B cell (primary cell): ENCODE measurements at regions not wholly inside any gene's neighbourhood (a gene's known extent, or its start where the extent isn't known, plus 50 kb on each side); places are given as distances from the start of the nearest gene placed in this dataset.

ENCODE experiments used
- ATAC-seq: fragments of 200-7000 bp; cut with Tn5 transposase; one replicate; pipeline ENCODE4 v1.10.0; 2021; ENCODE audit warnings: low read depth, mild to moderate bottlenecking, moderate number of reproducible peaks, moderate library complexity
- CTCF ChIA-PET: fragments of 350-600 bp; sonication (Branson Sonifier 250); formaldehyde crosslinking; loops from one replicate; lab custom pipeline; 2021; ENCODE audit warnings: antibody characterized with exemption, inconsistent platforms; lab: Charles Lee
- POLR2A ChIA-PET: fragments of 350-600 bp; sonication (Branson Sonifier 250); formaldehyde crosslinking; loops from one replicate; lab custom pipeline; 2021; ENCODE audit warnings: antibody characterized with exemption; lab: Charles Lee
- DNase-seq: peaks from one replicate; pipeline ENCODE4 v3.0.0; 2013
- H2AFZ ChIP-seq: 2 replicates; pipeline ENCODE4 v1.6.1; 2012; ENCODE audit warnings: mild to moderate bottlenecking, low read depth, low read length; ENCODE audit not compliant: insufficient read depth, poor library complexity, severe bottlenecking
- H3K27ac ChIP-seq, 2 donors: 1 replicate in 1 of 2; 2 replicates in 1 of 2; pipeline ENCODE4 v1.5.1; 2012 to 2013; ENCODE audit warnings: low read length in 2 of 2, mild to moderate bottlenecking in 2 of 2, moderate library complexity in 1 of 2
- H3K27me3 ChIP-seq, 4 experiments: fragments of 200-600 bp in 1 of 4; sonication (generic) in 1 of 4; replicated peaks in 1 of 4; 1 replicate in 2 of 4; 2 replicates in 2 of 4; pipeline versions ENCODE4 v1.6.1 to v1.7.0; 2013 to 2016; ENCODE audit warnings: low read length in 3 of 4, mild to moderate bottlenecking in 2 of 4, mixed read lengths in 1 of 4, moderate library complexity in 1 of 4; ENCODE audit not compliant: insufficient read depth in 4 of 4, control insufficient read depth in 3 of 4; ENCODE audit errors: control extremely low read depth in 1 of 4
- H3K36me3 ChIP-seq, 2 experiments: replicated peaks in 1 of 2; 1 replicate in 1 of 2; 2 replicates in 1 of 2; pipeline versions ENCODE4 v1.6.1 to v1.7.1; 2013; ENCODE audit warnings: low read length in 1 of 2; ENCODE audit not compliant: insufficient read depth in 2 of 2, control insufficient read depth in 1 of 2; ENCODE audit errors: control extremely low read depth in 1 of 2, extremely low read depth in 1 of 2
- H3K4me1 ChIP-seq, 2 donors: fragments of 200-600 bp in 1 of 2; sonication (generic) in 1 of 2; 1 replicate in 1 of 2; 2 replicates in 1 of 2; pipeline versions ENCODE4 v1.5.1 to v1.6.1; 2013 to 2017; ENCODE audit warnings: low read length in 2 of 2; ENCODE audit not compliant: control insufficient read depth in 2 of 2, insufficient read depth in 2 of 2
- H3K4me2 ChIP-seq: replicated peaks from 2 replicates; pipeline ENCODE3; 2012; ENCODE audit warnings: mild to moderate bottlenecking, low read depth, low read length; ENCODE audit not compliant: poor library complexity, severe bottlenecking
- H3K4me3 ChIP-seq, 5 experiments: fragments of 200-600 bp in 1 of 5; sonication (generic) in 1 of 5; 1 replicate in 3 of 5; 2 replicates in 2 of 5; pipeline versions ENCODE4 v1.5.1 to v1.7.0; 2011 to 2016; ENCODE audit warnings: low read length in 4 of 5, mild to moderate bottlenecking in 4 of 5, low read depth in 2 of 5, control low read depth in 1 of 5, moderate library complexity in 1 of 5; ENCODE audit not compliant: insufficient read depth in 1 of 5; ENCODE audit errors: control extremely low read depth in 1 of 5, extremely low read depth in 1 of 5
- H3K79me2 ChIP-seq: fragments of 200-600 bp; sonication (generic); one replicate; pipeline ENCODE4 v1.6.0; 2016; ENCODE audit warnings: low read length; ENCODE audit not compliant: control insufficient read depth, insufficient read depth
- H3K9ac ChIP-seq: fragments of 200-600 bp; sonication (generic); 2 replicates; pipeline ENCODE4 v1.6.1; 2017; ENCODE audit warnings: mild to moderate bottlenecking, low read length, moderate library complexity
- H3K9me3 ChIP-seq, 3 donors: one replicate each; pipeline versions ENCODE4 v1.6.1 to v1.7.1; 2013; ENCODE audit warnings: low read length in 2 of 3; ENCODE audit not compliant: control insufficient read depth in 2 of 3, insufficient read depth in 1 of 3; ENCODE audit errors: control extremely low read depth in 1 of 3
- H4K20me1 ChIP-seq: 2 replicates; pipeline ENCODE4 v1.6.0; 2012; ENCODE audit warnings: mild to moderate bottlenecking, low read length; ENCODE audit not compliant: insufficient read depth, control insufficient read depth, poor library complexity, severe bottlenecking
- H3K27ac Mint-ChIP-seq: one replicate; pipeline ENCODE4 v1.8.0; 2021; ENCODE audit warnings: mixed read lengths
- H3K27me3 Mint-ChIP-seq: one replicate; pipeline ENCODE4 v1.8.0; 2021; ENCODE audit warnings: mixed read lengths
- H3K4me1 Mint-ChIP-seq: one replicate; pipeline ENCODE4 v1.8.0; 2021; ENCODE audit warnings: mixed read lengths
- H3K4me3 Mint-ChIP-seq: one replicate; pipeline ENCODE4 v1.8.0; 2021; ENCODE audit warnings: mixed read lengths
- H3K9me3 Mint-ChIP-seq: one replicate; pipeline ENCODE4 v1.8.0; 2022; ENCODE audit warnings: mixed read lengths; ENCODE audit not compliant: insufficient read depth
- CTCF ChIP-seq: fragments of 200-600 bp; IDR thresholded peaks from one replicate; pipeline ENCODE4 v1.8.0; 2022; ENCODE audit warnings: antibody characterized with exemption, mild to moderate bottlenecking
- EZH2 ChIP-seq: IDR thresholded peaks from 2 replicates; pipeline ENCODE4 v1.6.1; 2012; ENCODE audit warnings: borderline replicate concordance, low read depth, mild to moderate bottlenecking, moderate library complexity, low read length; ENCODE audit not compliant: insufficient read depth, poor library complexity, severe bottlenecking
- WGBS: methylation state at CpG from one replicate; pipeline ENCODE4 v1.1.5; 2013; ENCODE audit warnings: missing lambda C conversion rate; ENCODE audit not compliant: insufficient coverage; 5-methylcytosine and 5-hydroxymethylcytosine counted together
- intact Hi-C: fragments of 100-400 bp; cut with micrococcal nuclease; formaldehyde crosslinking; loops from one replicate; pipeline ENCODE4 v1.10.0; 2022

GRCh38 chr9:80622508-80622907 lies 1050.7 kb downstream of the TLE4 start:
- H3K4me3 Mint-ChIP-seq: no peak overlapping the region
- Histone ChIP-seq H3K4me3 (no peak overlapping the region), H2AFZ (no peak overlapping the region), H3K79me2 (no peaks in the 10 kb centered on the region), H3K27me3 (no peaks in the 10 kb centered on the region), H3K9ac (no peak overlapping the region), H3K4me1 (no peaks in the 10 kb centered on the region), H3K27ac (no peak overlapping the region), H3K36me3 (no peaks in the 10 kb centered on the region), H3K4me2 (no peak overlapping the region), H3K9me3 (no peaks in the 10 kb centered on the region), H4K20me1 (no peaks in the 10 kb centered on the region)
- no peaks in the 10 kb centered on the region for H3K27me3 Mint-ChIP-seq
- H3K4me1 Mint-ChIP-seq: no peaks in the 10 kb centered on the region
- ChIA-PET POLR2A (no interaction called here), CTCF (no interaction called here)
- peaks cover 7% of the 10 kb centered on the region for H3K9me3 Mint-ChIP-seq
- DNase-seq: no peak
- no peak overlapping the region for H3K27ac Mint-ChIP-seq
- intact Hi-C loops: no loop called here
- TF ChIP-seq EZH2 (no peak), CTCF (no peak)
- ATAC-seq: no peak
- WGBS: no CpG with 5 or more reads among the region's 1 CpG

GRCh38 chr9:80619356-80619755 lies 1047.6 kb downstream of the TLE4 start:
- 75% methylated on average over 3 of the region's 3 CpGs for WGBS
- POLR2A ChIA-PET: no interaction called here
- no peaks in the 10 kb centered on the region for H3K79me2 ChIP-seq
- CTCF ChIA-PET: no interaction called here
- DNase-seq (no peak), ATAC-seq (no peak)
- H3K4me2 ChIP-seq: no peak overlapping the region
- H3K27ac ChIP-seq: no peak overlapping the region
- no peaks in the 10 kb centered on the region for H4K20me1 ChIP-seq
- no peak overlapping the region for H3K9ac ChIP-seq
- no peak overlapping the region for H2AFZ ChIP-seq
- no peaks in the 10 kb centered on the region for H3K4me1 Mint-ChIP-seq
- H3K4me3 ChIP-seq: no peak overlapping the region
- H3K9me3 Mint-ChIP-seq: peaks cover 7% of the 10 kb centered on the region
- H3K27ac Mint-ChIP-seq: no peak overlapping the region
- H3K36me3 ChIP-seq: no peaks in the 10 kb centered on the region
- H3K9me3 ChIP-seq: no peaks in the 10 kb centered on the region
- TF ChIP-seq EZH2 (no peak), CTCF (no peak)
- H3K4me1 ChIP-seq: no peaks in the 10 kb centered on the region
- H3K4me3 Mint-ChIP-seq: no peak overlapping the region
- H3K27me3 ChIP-seq: no peaks in the 10 kb centered on the region
- no peaks in the 10 kb centered on the region for H3K27me3 Mint-ChIP-seq
- intact Hi-C loops: no loop called here
